ENCODE measurements at regions not wholly inside any gene's neighbourhood (a gene's known extent, or its start where the extent isn't known, plus 50 kb on each side); places are given as distances from the start of the nearest gene placed in this dataset.

GRCh38 chr13:89791971-89792630, 1555.4 kb upstream of the MIR17HG start:
- no peak overlapping the region for H3K9ac ChIP-seq
- H3K27ac ChIP-seq, result no peak overlapping the region
- H3K79me2 ChIP-seq, result no peaks in the 10 kb centered on the region
- H2AFZ ChIP-seq, result no peak overlapping the region
- H3K4me3 ChIP-seq (ENCODE audit: low read depth, low read length), result no peak overlapping the region
- no peaks in the 10 kb centered on the region for H3K4me1 ChIP-seq
- H3K36me3 ChIP-seq (ENCODE audit: control insufficient read depth, insufficient read depth, low read length), result no peaks in the 10 kb centered on the region
- H3K27me3 ChIP-seq (ENCODE audit: control insufficient read depth, insufficient read depth, low read length), result no peaks in the 10 kb centered on the region
- TF ChIP-seq, protein P1, sequence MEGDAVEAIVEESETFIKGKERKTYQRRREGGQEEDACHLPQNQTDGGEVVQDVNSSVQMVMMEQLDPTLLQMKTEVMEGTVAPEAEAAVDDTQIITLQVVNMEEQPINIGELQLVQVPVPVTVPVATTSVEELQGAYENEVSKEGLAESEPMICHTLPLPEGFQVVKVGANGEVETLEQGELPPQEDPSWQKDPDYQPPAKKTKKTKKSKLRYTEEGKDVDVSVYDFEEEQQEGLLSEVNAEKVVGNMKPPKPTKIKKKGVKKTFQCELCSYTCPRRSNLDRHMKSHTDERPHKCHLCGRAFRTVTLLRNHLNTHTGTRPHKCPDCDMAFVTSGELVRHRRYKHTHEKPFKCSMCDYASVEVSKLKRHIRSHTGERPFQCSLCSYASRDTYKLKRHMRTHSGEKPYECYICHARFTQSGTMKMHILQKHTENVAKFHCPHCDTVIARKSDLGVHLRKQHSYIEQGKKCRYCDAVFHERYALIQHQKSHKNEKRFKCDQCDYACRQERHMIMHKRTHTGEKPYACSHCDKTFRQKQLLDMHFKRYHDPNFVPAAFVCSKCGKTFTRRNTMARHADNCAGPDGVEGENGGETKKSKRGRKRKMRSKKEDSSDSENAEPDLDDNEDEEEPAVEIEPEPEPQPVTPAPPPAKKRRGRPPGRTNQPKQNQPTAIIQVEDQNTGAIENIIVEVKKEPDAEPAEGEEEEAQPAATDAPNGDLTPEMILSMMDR (IDR thresholded peaks at IDR 0.05), result no peak
- H3K4me2 ChIP-seq (ENCODE audit: low read length), result no peak overlapping the region
- no peaks in the 10 kb centered on the region for H3K9me3 ChIP-seq (ENCODE audit: control insufficient read depth, low read length)

DNA sequence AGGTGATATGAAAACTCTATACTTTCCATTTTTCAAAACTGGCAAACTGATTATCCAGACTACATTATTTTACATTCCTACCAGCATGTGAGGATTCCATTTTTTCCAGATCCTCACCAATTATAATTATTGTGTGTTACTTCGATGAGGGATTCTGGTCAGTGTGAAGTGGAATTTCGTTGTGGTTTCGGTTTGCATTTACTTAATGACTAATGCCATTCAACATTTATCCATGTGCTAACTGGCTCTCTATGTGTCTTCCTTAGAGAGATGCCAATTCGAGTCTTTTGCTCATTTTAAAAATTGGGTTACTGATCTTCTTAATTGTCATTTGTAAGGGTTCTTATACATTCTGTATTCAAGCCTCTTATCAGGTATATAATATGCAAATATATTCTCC, 1551.3 kb upstream of the MIR17HG start:
- Histone ChIP-seq H3K79me2 (no peaks in the 10 kb centered on the region), H3K27ac (no peak overlapping the region), H3K9ac (no peak overlapping the region), H3K4me1 (no peaks in the 10 kb centered on the region), H3K9me3 (ENCODE audit: control insufficient read depth, low read length) (no peaks in the 10 kb centered on the region), H3K4me2 (ENCODE audit: low read length) (no peak overlapping the region), H3K27me3 (ENCODE audit: control insufficient read depth, insufficient read depth, low read length) (no peaks in the 10 kb centered on the region), H2AFZ (no peak overlapping the region), H3K36me3 (ENCODE audit: control insufficient read depth, insufficient read depth, low read length) (no peaks in the 10 kb centered on the region), H3K4me3 (ENCODE audit: low read depth, low read length) (no peak overlapping the region)
- TF ChIP-seq, protein P1 (IDR thresholded peaks at IDR 0.05), result no peak

GRCh38 chr13:89803839-89804238, 1543.6 kb upstream of the MIR17HG start:
- Histone ChIP-seq H3K27me3 (ENCODE audit: control insufficient read depth, insufficient read depth, low read length) (no peaks in the 10 kb centered on the region), H3K27ac (no peak overlapping the region), H3K9ac (no peak overlapping the region), H3K4me2 (ENCODE audit: low read length) (no peak overlapping the region), H3K9me3 (ENCODE audit: control insufficient read depth, low read length) (no peaks in the 10 kb centered on the region), H3K36me3 (ENCODE audit: control insufficient read depth, insufficient read depth, low read length) (no peaks in the 10 kb centered on the region), H2AFZ (no peak overlapping the region), H3K79me2 (no peaks in the 10 kb centered on the region), H3K4me3 (ENCODE audit: low read depth, low read length) (no peak overlapping the region), H3K4me1 (no peaks in the 10 kb centered on the region)
- TF ChIP-seq, protein P1 (IDR thresholded peaks at IDR 0.05), result no peak

DNA sequence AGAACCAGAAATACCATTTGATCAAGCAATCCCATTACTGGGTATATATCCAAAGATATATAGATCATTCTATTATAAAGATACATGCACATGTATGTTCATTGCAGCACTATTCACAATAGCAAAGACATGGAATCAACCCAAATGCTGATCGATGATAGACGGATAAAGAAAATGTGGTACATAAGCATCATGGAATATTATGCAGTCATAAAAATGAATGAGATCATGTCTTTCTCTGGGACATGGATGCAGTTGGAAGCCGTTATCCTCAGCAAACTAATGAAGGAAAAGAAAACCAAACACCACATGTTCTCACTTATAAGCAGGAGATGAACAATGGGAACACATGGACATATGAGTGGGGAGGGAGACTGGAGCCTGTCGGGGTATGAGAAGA, 1540.9 kb upstream of the MIR17HG start:
- Histone ChIP-seq H3K27ac (no peak overlapping the region), H3K9me3 (ENCODE audit: control insufficient read depth, low read length) (no peaks in the 10 kb centered on the region), H3K36me3 (ENCODE audit: control insufficient read depth, insufficient read depth, low read length) (no peaks in the 10 kb centered on the region), H3K4me2 (ENCODE audit: low read length) (no peak overlapping the region), H2AFZ (no peak overlapping the region), H3K79me2 (no peaks in the 10 kb centered on the region), H3K4me1 (no peaks in the 10 kb centered on the region), H3K9ac (no peak overlapping the region), H3K4me3 (ENCODE audit: low read depth, low read length) (no peak overlapping the region), H3K27me3 (ENCODE audit: control insufficient read depth, insufficient read depth, low read length) (no peaks in the 10 kb centered on the region)
- TF ChIP-seq, protein P1 (IDR thresholded peaks at IDR 0.05), result no peak

DNA sequence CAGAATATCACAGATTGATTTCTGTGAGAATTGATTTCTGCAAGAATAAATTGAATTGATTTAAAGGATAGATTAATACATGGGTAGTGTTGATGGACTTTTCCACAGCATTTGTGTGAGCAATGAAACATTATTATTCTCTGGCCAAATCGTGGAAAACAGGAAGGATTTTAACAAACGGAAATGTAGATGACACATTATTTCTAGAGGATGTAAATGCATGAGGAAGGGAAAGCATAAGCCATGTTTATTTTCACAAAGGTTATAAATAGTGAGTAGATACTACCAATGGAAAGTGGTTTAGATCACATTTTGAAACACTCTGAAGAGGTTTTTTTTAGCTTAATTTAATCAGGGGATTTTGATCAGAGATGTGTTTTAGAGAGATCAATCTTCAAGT, 1534.6 kb upstream of the MIR17HG start:
- Histone ChIP-seq H3K9me3 (ENCODE audit: control insufficient read depth, low read length) (no peaks in the 10 kb centered on the region), H3K27me3 (ENCODE audit: control insufficient read depth, insufficient read depth, low read length) (no peaks in the 10 kb centered on the region), H3K9ac (no peak overlapping the region), H3K4me3 (ENCODE audit: low read depth, low read length) (no peak overlapping the region), H3K27ac (no peak overlapping the region), H3K36me3 (ENCODE audit: control insufficient read depth, insufficient read depth, low read length) (no peaks in the 10 kb centered on the region), H3K4me2 (ENCODE audit: low read length) (no peak overlapping the region), H2AFZ (no peak overlapping the region), H3K79me2 (no peaks in the 10 kb centered on the region), H3K4me1 (no peaks in the 10 kb centered on the region)
- TF ChIP-seq, protein P1 (IDR thresholded peaks at IDR 0.05), result no peak

Data from parathyroid adenoma (tissue), 2 donors.